Keratinocyte (primary cell): ENCODE measurements at regions not wholly inside any gene's neighbourhood (a gene's known extent, or its start where the extent isn't known, plus 50 kb on each side); places are given as distances from the start of the nearest gene placed in this dataset.

ENCODE experiments used
- DNase-seq: peaks from one replicate; pipeline ENCODE4 v3.0.0-alpha.2; 2011; ENCODE audit warnings: low read depth, missing footprints, low spot score
- FAIRE-seq: peaks from 2 replicates; lab custom pipeline; 2011; peaks lifted over from hg19 to GRCh38; lab: Jason Lieb, UNC
- H2AFZ ChIP-seq: 2 replicates; pipeline ENCODE4 v1.6.0; 2012; ENCODE audit warnings: low read length, control low read depth, inconsistent platforms; ENCODE audit not compliant: control insufficient read depth
- H3K27ac ChIP-seq: 2 replicates; pipeline ENCODE4 v1.5.1; 2011; ENCODE audit warnings: low read length; ENCODE audit not compliant: control insufficient read depth, insufficient read depth
- H3K27me3 ChIP-seq: 3 replicates; pipeline ENCODE4 v1.6.0; 2011; ENCODE audit warnings: low read length; ENCODE audit not compliant: control insufficient read depth, insufficient read depth; ENCODE audit errors: extremely low read depth
- H3K36me3 ChIP-seq, 2 experiments: 2 replicates in 1 of 2; 3 replicates in 1 of 2; pipeline ENCODE4 v1.5.1; 2011; ENCODE audit warnings: low read length in 2 of 2, mild to moderate bottlenecking in 1 of 2; ENCODE audit not compliant: control insufficient read depth in 2 of 2, insufficient read depth in 2 of 2; ENCODE audit errors: extremely low read depth in 1 of 2
- H3K4me1 ChIP-seq: 3 replicates; pipeline ENCODE4 v1.5.1; 2011; ENCODE audit warnings: low read length; ENCODE audit not compliant: control insufficient read depth, insufficient read depth; ENCODE audit errors: extremely low read depth
- H3K4me2 ChIP-seq: 3 replicates; pipeline ENCODE4 v1.6.0; 2011; ENCODE audit warnings: low read depth, low read length; ENCODE audit not compliant: control insufficient read depth, insufficient read depth; ENCODE audit errors: extremely low read depth
- H3K4me3 ChIP-seq, 3 experiments: fragments of 200-600 bp in 1 of 3; sonication (generic) in 1 of 3; 2 replicates in 2 of 3; 3 replicates in 1 of 3; pipeline ENCODE4 v1.5.1; 2011 to 2016; ENCODE audit warnings: low read length in 3 of 3, mild to moderate bottlenecking in 3 of 3, control low read depth in 2 of 3, inconsistent platforms in 1 of 3, low read depth in 1 of 3, mixed read lengths in 1 of 3, mixed run types in 1 of 3, moderate library complexity in 1 of 3; ENCODE audit not compliant: control insufficient read depth in 2 of 3, insufficient read depth in 2 of 3; ENCODE audit errors: extremely low read depth in 1 of 3
- H3K79me2 ChIP-seq: 2 replicates; pipeline ENCODE4 v1.6.0; 2012; ENCODE audit warnings: low read length; ENCODE audit not compliant: control insufficient read depth, insufficient read depth
- H3K9ac ChIP-seq: 3 replicates; pipeline ENCODE4 v1.6.0; 2011; ENCODE audit warnings: low read length; ENCODE audit not compliant: control insufficient read depth, insufficient read depth; ENCODE audit errors: extremely low read depth
- H3K9me1 ChIP-seq: 3 replicates; pipeline ENCODE4 v1.6.0; 2011; ENCODE audit warnings: low read length; ENCODE audit not compliant: control insufficient read depth, insufficient read depth; ENCODE audit errors: extremely low read depth
- H3K9me3 ChIP-seq: 2 replicates; pipeline ENCODE4 v1.5.1; 2012; ENCODE audit warnings: low read depth, low read length; ENCODE audit not compliant: control insufficient read depth
- H4K20me1 ChIP-seq: 3 replicates; pipeline ENCODE4 v1.6.0; 2011; ENCODE audit warnings: low read length; ENCODE audit not compliant: control insufficient read depth, insufficient read depth; ENCODE audit errors: extremely low read depth
- CTCF ChIP-seq, 3 experiments: IDR thresholded peaks in 1 of 3; conservative IDR thresholded peaks in 1 of 3; optimal IDR thresholded peaks in 1 of 3; 2 replicates in 2 of 3; 3 replicates in 1 of 3; pipeline versions ENCODE3 to v1.5.1; 2011; ENCODE audit warnings: low read length in 3 of 3, mild to moderate bottlenecking in 3 of 3, moderate library complexity in 2 of 3, control low read depth in 1 of 3, inconsistent platforms in 1 of 3; ENCODE audit not compliant: insufficient read depth in 2 of 3; ENCODE audit errors: extremely low read depth in 1 of 3
- EZH2 ChIP-seq: IDR thresholded peaks from one replicate; pipeline ENCODE4 v1.6.1; 2012; ENCODE audit warnings: inconsistent platforms, mild to moderate bottlenecking, low read length, moderate library complexity
- dilution Hi-C: fragments of 300-500 bp; cut with MboI; formaldehyde crosslinking; loops from one replicate; pipeline ENCODE4 v1.7.0; 2020; ENCODE audit warnings: low sequenced_read_pairs; ENCODE audit not compliant: extremely low pct_ligation_motif_present

- H3K9ac ChIP-seq: no peak overlapping the region
- no peaks in the 10 kb centered on the region for H3K36me3 ChIP-seq
- H3K4me2 ChIP-seq: peak overlapping the region; percentile 30
- dilution Hi-C loops: no loop called here
- no peaks in the 10 kb centered on the region for H3K9me1 ChIP-seq
- H3K4me1 ChIP-seq: peaks cover 18% of the 10 kb centered on the region
- peak; percentile 62 for FAIRE-seq
- no peaks in the 10 kb centered on the region for H3K27me3 ChIP-seq
- TF ChIP-seq EZH2 (no peak), CTCF (optimal IDR thresholded peaks at IDR 0.05 in 1 of 3, IDR thresholded peaks at IDR 0.05 in 1 of 3, conservative IDR thresholded peaks at IDR 0.05 in 1 of 3; ENCODE audit: extremely low read depth in 1 of 3, insufficient read depth in 2 of 3, low read length in 3 of 3) (no peak)
- no peak overlapping the region for H2AFZ ChIP-seq
- no peak overlapping the region for H3K27ac ChIP-seq
- no peaks in the 10 kb centered on the region for H3K9me3 ChIP-seq
- no peak overlapping the region for H3K4me3 ChIP-seq
- H3K79me2 ChIP-seq: no peaks in the 10 kb centered on the region
- H4K20me1 ChIP-seq: no peaks in the 10 kb centered on the region
- no peak for DNase-seq
These were observed 996.5 kb downstream of the TUSC7 start for GRCh38 chr3:117706037-117706436.

- Histone ChIP-seq H3K27me3 (no peaks in the 10 kb centered on the region), H2AFZ (no peak overlapping the region), H3K79me2 (no peaks in the 10 kb centered on the region), H3K4me2 (no peak overlapping the region), H3K9ac (no peak overlapping the region), H3K4me1 (peaks cover 18% of the 10 kb centered on the region), H3K36me3 (no peaks in the 10 kb centered on the region), H3K9me1 (no peaks in the 10 kb centered on the region), H3K9me3 (no peaks in the 10 kb centered on the region), H3K27ac (no peak overlapping the region), H4K20me1 (no peaks in the 10 kb centered on the region), H3K4me3 (no peak overlapping the region)
- TF ChIP-seq EZH2 (no peak), CTCF (optimal IDR thresholded peaks at IDR 0.05 in 1 of 3, IDR thresholded peaks at IDR 0.05 in 1 of 3, conservative IDR thresholded peaks at IDR 0.05 in 1 of 3; ENCODE audit: extremely low read depth in 1 of 3, insufficient read depth in 2 of 3, low read length in 3 of 3) (no peak)
- FAIRE-seq (no peak), DNase-seq (no peak)
- dilution Hi-C loops: no loop called here
These were observed 997.2 kb downstream of the TUSC7 start for GRCh38 chr3:117706756-117707155.
